ENCODE measurements at regions not wholly inside any gene's neighbourhood (a gene's known extent, or its start where the extent isn't known, plus 50 kb on each side); places are given as distances from the start of the nearest gene placed in this dataset.

DNA sequence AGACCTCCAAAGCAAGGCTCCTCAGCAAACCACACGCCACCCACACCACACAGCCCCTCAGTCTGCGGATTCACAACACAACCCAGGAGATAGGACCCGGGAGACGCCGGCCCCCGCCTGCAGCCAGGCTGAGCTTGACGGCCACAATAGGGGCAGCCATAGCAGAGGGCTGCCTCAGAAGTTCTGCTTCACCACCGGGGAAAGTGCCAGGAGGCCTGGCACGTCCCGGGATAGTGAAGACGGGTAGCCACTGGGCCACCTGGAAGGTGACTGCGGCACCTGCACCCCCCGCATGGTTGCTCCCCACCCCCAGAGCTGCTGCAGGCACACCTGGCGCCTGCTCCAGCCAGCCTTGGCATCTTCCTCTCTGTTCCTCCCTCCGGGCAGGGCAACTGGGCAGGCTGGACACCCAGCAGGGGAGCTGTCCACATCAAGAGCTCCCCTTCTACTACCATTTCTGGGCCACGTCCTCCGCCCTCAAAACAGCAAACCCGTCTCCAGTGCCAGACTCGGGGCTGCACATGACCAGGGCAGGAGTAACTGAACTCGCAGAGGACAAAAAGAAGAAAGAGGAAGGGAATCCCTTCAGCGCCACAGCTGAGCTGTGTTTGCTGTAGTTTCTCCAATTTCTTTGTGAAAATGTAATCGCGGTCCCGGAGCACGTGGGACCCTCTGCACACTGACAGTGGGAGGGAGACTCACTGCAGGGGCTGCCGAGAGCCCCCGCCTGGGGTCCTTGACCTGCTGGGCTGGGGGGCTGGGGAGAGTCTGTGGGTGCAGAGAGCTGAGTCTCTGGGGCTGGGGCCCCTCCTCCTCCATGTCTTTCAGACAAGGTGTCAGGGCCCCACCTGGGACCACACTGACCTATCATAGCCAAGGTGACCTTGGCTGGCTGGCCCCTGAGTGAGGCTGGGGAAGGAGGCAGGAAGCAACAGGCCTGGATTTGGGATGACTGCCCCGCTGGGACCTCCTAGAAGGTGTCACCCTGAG lies 74.2 kb upstream of the C14orf180 start:
- no peak for DNase-seq (ENCODE audit: extremely low read depth, low read depth, low spot score)

DNA sequence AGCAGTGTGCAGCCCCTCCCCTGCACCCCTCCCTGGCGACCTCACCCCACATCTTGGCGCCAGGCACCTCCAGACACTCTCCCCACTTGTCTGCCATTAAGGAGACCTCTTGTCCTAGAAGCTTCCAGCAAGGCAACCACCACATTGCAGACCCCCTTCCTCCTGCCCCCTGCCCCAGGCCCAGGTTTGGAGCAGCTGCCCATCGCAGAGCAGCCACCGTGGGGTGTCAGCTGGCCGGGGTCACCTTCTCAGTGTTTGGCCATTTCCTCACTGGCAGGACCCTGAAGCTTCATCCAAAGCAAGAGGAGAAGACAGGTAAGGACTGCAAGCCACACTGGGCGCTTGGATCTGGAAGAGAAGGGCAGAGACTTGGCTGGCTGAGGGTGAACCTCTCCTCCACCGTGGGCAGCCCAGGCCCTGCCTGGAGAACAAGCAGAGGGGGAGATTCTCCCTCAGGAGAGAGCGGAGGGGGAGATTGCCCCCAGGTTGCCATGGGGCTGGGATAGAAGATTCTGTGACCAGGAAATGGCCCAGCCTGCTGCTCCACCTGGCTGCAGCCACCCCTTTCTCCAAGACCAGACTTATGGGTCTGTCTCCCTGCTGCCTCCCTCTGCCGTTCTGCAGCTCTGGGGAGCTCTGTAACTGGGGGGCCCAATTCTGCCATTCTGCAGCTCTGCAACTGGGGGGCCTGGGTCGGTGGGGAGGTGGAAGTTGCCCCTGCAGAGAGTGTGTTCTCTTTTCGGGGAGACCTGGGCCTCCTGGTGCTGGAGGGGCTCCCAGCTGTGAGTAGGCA lies 72.9 kb upstream of the C14orf180 start:
- DNase-seq (ENCODE audit: extremely low read depth, low read depth, low spot score) = no peak

DNA sequence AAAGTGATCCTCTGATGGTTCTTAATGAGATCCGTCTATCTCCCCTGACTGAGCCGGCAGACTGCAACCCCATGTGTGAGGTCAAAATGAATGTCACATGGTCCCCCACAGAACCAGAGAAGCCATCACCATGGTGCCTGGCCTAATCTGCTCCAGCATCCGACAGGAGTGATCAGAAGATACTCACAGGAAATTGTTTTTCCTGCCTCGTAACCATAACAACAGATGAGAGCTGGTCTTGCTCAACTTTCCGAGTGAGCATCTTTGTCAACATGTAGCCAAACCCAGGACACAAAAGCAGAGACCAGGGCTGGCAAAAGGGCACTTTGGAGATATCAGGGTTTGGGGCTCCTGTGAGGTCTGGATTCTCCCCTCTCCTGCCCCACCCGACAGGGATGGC lies 72.1 kb upstream of the C14orf180 start:
- DNase-seq (ENCODE audit: extremely low read depth, low read depth, low spot score) = no peak

DNA sequence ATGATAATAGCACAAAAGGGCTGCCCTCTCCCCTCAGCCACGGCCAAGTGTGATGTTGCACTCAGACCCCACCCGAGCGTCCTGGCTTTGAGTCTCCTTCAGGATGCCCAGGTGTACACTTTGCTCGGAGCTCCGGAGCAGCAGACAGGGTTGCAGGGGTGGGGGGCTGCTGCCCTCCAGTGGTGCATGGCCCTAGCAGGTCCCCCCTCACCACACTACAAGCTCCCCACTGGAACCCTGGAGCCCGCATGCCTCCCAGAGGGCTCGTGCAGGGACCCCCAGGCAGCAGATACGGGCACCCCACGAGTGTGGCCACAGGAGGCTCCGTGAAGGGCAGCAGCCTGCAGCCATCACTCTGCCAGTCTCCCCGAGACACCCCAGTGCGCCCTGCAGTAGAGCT lies 69.9 kb upstream of the C14orf180 start:
- no peak for DNase-seq (ENCODE audit: extremely low read depth, low read depth, low spot score)

DNA sequence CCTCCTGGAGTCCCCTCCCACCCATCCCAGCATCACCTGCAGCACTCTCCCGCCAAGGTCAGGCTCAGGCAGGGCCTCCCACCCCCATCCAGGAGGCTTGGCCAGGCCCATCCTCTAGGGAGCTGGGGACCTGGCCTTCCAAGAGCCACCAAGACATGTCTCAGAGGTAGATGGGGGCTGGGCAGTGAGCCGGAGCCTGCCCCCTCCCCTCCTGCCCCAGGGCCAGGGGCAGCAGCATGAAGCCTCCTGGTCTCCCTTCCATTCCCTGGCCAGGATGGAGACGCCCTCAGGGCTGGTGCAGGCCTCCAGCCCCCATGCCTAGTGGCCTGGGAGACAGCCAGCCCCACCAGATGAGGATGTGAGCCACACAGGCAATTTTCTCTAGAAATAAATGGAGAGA lies 69.3 kb upstream of the C14orf180 start:
- no peak for DNase-seq (ENCODE audit: extremely low read depth, low read depth, low spot score)

DNA sequence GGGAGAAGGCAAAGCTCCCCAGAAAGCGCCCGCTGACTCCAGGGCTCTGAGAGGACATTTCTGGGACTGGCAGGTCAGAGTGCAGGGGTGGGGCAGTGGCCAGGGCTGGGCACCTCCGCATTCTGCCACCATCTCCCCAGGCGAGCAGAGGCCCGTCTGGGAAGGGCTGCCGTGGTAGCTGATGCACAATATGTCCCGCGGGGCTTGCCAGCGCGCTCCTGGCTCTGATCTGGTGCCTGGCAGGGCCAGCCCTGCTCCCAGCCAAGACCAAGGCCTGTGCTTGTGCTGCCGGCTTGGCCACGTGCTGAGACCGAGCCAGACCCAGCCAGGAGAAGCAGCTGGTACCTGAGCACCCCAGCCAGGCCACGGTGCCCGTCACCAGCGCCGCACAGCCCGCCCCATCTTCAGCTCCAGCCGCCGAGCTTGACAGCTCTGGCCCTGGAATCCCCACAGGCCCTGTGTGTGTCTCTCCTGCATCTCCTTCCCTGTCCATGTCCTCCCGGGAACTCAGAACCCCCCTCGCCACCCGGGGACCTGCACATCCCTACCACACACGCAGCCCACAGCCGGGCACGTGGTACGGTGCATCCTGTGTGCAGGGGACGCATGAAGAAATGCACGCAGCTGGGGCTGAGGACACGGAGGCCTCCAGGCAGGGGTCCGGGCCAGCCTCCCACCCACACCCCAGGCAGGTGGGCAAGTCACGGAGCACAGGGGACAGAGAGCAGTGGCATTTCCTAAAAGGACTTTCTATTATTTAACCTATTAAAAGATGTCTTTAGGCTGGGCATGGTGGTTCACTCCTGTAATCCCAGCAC lies 68.6 kb upstream of the C14orf180 start:
- DNase-seq (ENCODE audit: extremely low read depth, low read depth, low spot score) = no peak

DNA sequence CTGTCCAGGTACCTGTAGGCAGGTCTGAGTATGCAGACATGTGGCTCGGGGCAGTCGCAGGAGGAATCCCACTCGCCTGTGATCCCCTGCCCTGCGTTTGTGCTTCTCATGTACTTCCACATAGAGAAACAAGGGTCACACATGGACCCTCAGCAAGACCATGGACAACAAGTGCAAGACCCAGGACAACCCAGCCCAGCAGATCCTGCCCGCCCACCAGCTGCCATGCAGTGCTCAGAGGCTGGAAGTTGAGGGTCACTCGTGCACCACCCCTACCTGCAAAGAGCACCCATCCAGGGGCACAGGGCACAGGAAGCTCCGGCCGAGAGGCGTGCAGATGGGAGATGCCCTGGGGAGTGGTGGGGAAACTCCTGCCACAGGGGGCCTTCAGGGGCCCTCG lies 67.5 kb upstream of the C14orf180 start:
- no peak for DNase-seq (ENCODE audit: extremely low read depth, low read depth, low spot score)

DNA sequence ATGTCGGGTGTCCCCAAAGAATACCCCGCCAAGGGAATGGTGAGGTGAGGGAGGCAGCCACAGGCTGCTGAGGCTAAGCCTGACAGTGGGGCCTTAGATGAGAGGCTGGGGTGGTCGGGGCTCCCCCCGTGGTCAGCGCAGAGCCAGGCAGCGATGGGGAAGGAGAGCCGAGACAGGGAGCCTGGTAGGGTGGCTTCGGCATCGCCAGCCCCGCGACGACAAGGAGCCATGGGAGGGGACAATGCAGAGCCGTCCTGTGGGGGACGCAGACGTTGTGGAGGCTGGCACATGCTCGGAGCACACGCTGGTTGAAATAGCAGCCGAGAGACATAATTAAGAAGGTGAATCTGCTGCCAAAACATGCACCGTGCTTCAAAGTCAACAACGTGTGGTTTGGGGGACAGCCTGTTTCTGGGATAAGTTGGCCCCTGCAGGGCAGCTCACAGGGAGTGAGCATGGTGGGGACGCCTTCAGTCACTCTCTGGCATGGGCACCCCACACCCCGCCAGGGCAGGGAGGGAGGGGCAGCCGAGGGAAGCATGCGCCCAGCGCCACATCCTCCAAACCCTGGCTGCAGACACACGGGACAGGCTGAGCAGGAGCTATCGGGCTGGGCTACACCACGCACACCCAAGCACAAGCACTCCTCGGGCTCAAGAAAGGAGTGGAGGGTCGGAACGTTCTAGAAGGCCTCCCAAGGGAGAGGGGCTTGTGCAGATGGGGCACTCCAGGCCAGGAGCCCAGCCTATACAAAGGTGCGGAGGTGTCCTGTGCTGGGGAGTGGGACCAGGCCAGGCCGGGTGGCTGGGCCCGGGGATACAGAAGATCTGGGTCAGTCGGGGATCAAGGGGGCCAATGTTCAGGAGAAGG lies 66.6 kb upstream of the C14orf180 start:
- DNase-seq (ENCODE audit: extremely low read depth, low read depth, low spot score) = no peak

DNA sequence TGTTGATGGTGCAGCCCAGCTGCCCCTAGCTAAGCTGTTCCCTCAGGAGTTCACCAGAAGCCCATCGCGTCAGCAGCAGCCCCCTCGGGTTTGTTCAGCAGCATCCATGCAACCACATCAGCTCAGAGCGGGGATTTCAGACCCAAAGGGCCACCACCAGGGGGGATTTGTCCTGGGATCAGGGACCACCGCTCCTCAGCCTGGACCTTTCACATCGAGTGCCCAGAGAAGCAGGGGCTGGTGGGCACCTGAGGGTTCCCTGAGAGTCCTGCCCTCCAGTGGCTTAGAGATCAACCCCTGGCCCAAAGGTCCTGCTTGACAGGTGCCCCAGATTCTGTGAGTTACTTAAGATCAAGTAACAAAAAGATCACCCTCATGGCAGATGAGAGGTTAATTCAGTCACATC lies 65.9 kb upstream of the C14orf180 start:
- no peak for DNase-seq (ENCODE audit: extremely low read depth, low read depth, low spot score)

DNA sequence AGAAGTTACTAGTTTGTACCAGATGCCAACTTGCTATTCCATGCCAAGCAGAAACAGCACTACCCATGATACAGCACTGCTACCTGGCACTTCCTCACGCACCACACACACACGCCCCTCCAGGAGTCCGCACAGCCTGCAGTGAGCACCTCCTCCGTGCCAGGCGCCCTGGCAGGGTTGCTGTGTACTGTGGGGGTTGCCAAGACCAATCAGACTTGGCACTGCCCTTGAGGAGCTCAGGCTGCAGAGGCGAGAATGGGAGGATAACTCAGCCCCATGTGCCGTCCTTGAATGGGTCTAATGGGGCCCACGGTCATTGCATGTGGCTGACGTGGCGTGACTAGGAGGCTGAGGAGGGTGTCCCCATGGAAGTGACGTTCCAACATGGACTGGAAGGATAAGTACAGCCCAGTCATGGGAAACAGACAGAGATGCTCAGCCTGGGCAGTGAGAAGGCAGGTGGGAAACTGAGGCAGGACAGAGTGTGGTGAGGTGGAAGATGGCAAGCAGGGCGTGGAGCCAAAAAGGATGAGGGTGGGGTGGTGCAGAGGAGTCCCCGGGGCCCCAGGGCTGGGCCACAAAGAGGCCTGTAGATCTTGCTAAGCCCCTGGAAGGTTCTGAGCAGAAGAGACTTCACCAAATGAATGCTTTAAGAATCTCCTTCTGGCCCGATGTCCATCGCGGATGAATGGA lies 65.3 kb upstream of the C14orf180 start:
- no peak for DNase-seq (ENCODE audit: extremely low read depth, low read depth, low spot score)

DNA sequence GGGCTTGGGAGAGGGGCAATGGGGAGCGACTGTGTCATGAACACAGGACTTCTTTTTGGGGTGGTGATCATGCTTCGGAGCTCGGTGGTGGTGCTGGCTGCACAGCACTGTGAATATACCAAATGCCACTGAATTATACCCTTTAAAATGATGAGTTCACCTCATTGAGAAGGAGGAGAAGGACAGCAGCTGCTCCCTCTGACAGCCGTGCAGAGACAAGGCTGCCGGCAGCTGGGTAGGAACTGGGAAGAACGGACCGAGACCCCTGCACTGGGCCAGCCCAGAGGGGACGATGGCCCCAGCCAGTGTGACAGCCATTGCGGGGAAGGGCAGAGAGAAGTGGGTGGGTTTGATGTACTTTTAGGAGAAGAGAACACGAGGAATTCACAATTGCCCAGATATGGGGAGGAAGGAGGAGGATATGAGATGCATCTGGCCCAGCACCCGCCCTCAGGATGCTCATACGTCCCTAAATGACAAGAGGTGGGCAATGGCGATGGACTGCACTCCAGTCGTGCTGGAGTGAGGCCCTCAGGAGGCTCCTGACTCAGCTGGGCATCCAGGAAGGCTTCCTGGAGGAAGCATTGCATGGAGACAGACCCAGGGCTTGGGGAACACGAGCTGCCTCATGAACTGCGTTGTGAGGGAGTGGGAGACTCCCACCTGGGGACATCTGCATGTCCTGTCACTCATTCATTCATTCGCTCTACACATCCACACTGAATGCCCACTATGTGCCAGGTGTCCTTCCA lies 64.3 kb upstream of the C14orf180 start:
- DNase-seq (ENCODE audit: extremely low read depth, low read depth, low spot score) = no peak

DNA sequence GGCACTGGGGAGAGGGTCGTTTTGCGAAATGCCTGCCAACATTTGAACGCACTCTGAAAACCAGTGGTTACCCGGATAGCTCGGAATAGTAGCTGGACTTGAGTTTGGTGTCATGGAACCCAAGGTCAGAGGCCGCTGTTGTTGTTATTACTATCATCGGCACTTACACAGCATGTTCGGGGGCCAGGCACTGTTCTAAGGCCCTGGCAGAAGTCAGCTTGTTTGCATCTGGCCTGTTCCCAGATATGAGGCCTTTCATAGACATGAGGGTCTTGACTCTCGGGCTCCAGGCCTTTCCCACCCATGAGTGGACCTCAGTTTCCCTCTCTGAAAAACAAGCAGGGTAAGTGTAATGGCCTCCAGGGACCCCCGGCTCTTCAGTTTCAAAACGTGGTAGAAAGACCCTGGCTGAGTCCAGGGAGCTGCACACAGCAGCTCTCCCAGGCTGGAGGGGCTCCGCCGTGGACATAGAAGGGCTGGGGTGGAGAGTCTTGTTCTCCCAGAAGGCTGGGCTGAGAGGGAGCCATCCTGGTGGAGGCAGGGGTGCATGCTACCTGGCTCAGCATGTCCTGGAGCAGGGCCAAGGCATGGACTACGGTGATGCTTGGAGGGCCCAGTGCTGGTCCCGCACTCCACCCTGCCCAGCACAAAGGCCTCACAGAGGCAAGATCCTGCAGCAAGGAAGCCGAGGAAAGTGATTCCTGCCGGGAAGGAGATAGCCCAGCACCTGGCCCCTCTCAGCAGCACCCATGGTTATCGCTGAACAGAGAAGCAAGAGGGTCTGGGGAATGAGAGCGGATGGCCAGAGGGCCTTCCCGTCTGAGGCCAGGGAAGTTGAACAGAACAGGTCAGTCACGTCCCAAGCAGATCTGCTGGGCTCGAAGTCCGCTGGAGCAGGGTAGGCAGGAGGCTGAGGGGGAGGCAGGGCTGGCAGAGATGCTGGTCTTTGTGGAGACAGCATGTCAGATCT lies 63.5 kb upstream of the C14orf180 start:
- no peak for DNase-seq (ENCODE audit: extremely low read depth, low read depth, low spot score)

DNA sequence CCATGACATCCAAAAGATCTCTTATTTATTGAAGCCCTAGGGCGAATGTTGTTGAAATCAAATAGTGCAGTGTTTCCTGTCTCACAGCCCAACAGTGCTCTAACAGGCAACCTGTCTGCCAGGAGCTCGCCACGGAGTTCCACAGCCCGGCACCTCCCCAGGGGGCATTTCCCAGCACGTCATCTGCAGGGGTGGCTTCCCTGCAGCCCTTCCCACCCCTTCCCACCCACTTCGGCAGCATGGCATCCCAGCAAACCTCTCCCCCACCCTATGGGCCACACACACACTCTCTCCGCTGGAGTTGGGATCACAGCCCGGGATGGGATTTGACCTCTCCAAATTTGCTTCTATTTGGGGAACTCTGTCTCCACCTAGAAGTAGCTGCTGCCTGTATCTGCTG lies 62.7 kb upstream of the C14orf180 start:
- DNase-seq (ENCODE audit: extremely low read depth, low read depth, low spot score) = no peak

DNA sequence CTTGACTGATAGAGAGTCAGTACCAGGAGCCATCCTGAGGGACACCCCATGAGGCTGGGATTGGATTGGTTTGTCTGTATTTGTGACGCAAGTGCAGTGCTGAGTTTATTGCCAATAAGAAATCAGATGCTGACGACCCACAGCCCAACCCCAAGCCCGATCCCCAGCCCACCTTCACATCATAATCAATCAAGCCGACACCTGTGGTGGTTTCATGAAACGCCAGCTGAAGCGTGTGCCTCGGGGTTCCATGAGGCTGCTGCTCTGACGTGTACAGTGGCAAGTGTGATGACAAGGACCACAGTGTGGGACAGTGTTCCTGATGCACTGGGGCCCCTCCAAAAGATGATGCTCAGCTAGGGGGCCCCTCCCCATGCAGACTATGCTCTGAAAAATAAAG lies 62.1 kb upstream of the C14orf180 start:
- no peak for DNase-seq (ENCODE audit: extremely low read depth, low read depth, low spot score)

DNA sequence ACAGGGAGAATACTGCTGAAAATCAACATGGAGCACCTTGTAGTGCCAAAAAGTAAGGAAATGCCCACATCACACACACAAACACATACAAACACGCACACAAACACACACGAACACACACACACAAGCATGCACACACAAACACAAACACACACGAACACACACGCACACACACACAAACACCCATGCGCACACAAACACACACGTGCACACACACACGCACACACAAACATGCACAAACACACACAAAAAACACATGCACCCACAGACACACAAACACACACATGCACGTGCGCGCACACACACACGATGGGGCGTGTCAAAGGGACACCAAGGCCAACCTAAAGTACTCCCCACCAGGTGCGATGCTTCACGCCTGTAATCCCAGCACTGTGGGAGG lies 61.7 kb upstream of the C14orf180 start:
- DNase-seq (ENCODE audit: extremely low read depth, low read depth, low spot score) = no peak

DNA sequence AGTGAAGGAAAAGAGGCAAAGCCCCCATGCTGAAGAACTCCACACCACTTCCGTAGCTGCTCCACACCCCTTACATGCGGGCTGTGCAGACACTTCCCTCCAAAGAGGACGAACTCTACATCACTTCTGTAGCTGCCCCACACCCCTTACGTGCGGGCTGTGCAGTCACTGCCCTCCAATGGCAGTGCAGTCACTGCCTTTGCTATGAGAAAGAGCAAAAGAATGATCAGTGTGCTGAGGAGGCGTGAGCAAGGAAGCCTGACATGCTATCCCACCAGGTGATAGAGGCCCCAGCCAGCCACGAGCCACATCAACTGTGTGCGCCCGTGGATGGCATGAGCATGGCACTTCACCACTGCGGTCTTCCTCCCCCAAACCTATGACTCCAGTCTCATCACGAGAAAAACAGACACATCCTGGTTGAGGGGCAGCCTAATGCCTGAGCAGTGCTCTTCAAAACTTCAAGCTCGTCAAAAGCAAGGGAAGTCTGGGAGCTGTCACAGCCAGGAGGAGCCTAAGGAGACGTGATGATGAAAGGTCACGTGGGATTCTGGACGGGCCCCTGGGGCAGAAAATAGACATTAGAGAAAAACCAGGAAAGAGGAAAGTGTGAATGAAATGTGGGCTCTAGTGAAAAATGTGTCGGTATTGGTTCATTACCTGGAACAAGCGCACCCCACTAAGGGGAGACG lies 60.8 kb upstream of the C14orf180 start:
- no peak for DNase-seq (ENCODE audit: extremely low read depth, low read depth, low spot score)

DNA sequence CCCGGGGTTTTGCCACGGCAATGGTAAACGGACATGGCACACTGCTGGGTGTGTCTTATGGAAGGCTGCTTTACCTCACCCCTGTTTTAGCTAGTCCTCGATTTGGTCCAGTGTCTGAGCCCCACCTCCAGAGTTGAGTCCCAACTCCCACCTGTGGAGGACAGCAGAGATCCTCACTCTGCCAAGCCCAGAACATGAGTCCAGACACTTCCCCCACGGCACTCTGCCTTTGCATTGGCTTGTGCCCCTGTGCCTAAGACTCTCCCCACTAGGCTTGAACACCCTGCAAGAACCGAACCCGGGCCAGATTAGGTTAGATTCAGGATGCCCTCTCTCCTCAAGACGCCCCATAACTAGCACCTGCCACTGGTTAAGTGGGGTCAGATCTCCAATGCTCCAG lies 59.8 kb upstream of the C14orf180 start:
- no peak for DNase-seq (ENCODE audit: extremely low read depth, low read depth, low spot score)

Data from glomerular endothelial cell (primary cell).